CD8-positive, alpha-beta memory T cell (primary cell): ENCODE measurements at regions not wholly inside any gene's neighbourhood (a gene's known extent, or its start where the extent isn't known, plus 50 kb on each side); places are given as distances from the start of the nearest gene placed in this dataset.

Experiments
- CTCF ChIA-PET: fragments of 350-600 bp; sonication (Branson Sonifier 250); formaldehyde crosslinking; loops from one replicate; lab custom pipeline; 2021; ENCODE audit warnings: antibody characterized with exemption; lab: Charles Lee
- POLR2A ChIA-PET: fragments of 350-600 bp; sonication (Branson Sonifier 250); formaldehyde crosslinking; loops from one replicate; lab custom pipeline; 2021; ENCODE audit warnings: antibody characterized with exemption; lab: Charles Lee
- DNase-seq, 5 donors: peaks; one replicate each; pipeline versions ENCODE4 v3.0.0 to v3.0.0-alpha.2; 2020 to 2022; ENCODE audit warnings: mixed read lengths in 1 of 5
- H3K27ac ChIP-seq: one replicate; pipeline ENCODE4 v1.7.0; 2013; ENCODE audit warnings: low read depth, mild to moderate bottlenecking, low read length, moderate library complexity
- H3K27me3 ChIP-seq: 2 replicates; pipeline ENCODE4 v1.7.0; 2013; ENCODE audit warnings: low read length, mild to moderate bottlenecking; ENCODE audit not compliant: insufficient read depth, poor library complexity, severe bottlenecking
- H3K36me3 ChIP-seq: 2 replicates; pipeline ENCODE4 v1.7.0; 2013; ENCODE audit warnings: mild to moderate bottlenecking, low read length, moderate library complexity; ENCODE audit not compliant: insufficient read depth
- H3K4me1 ChIP-seq: 2 replicates; pipeline ENCODE4 v1.7.0; 2013; ENCODE audit warnings: mild to moderate bottlenecking, low read length, moderate library complexity; ENCODE audit not compliant: insufficient read depth
- H3K4me3 ChIP-seq: 2 replicates; pipeline ENCODE4 v1.7.0; 2013; ENCODE audit warnings: mild to moderate bottlenecking, low read length
- H3K9me3 ChIP-seq: 2 replicates; pipeline ENCODE4 v1.7.0; 2013; ENCODE audit warnings: mild to moderate bottlenecking, low read length
- H3K27ac Mint-ChIP-seq, 8 donors: one replicate each; pipeline ENCODE4 v1.8.0; 2020 to 2021; ENCODE audit warnings: mixed read lengths in 8 of 8, mild to moderate bottlenecking in 6 of 8, inconsistent platforms in 3 of 8, moderate library complexity in 3 of 8
- H3K27me3 Mint-ChIP-seq, 2 donors: one replicate each; pipeline ENCODE4 v1.8.0; 2020 to 2021; ENCODE audit warnings: mixed read lengths in 2 of 2, mild to moderate bottlenecking in 1 of 2, moderate library complexity in 1 of 2
- H3K36me3 Mint-ChIP-seq, 3 donors: one replicate each; pipeline ENCODE4 v1.8.0; 2020 to 2021; ENCODE audit warnings: mixed read lengths in 3 of 3, inconsistent platforms in 1 of 3, mild to moderate bottlenecking in 1 of 3
- H3K4me1 Mint-ChIP-seq, 3 donors: one replicate each; pipeline ENCODE4 v1.8.0; 2020 to 2021; ENCODE audit warnings: mixed read lengths in 3 of 3, inconsistent platforms in 1 of 3, mild to moderate bottlenecking in 1 of 3
- H3K4me3 Mint-ChIP-seq, 7 donors: one replicate each; pipeline ENCODE4 v1.8.0; 2020 to 2021; ENCODE audit warnings: mixed read lengths in 7 of 7, mild to moderate bottlenecking in 6 of 7, moderate library complexity in 4 of 7, inconsistent platforms in 2 of 7
- H3K9me3 Mint-ChIP-seq, 5 donors: one replicate each; pipeline ENCODE4 v1.8.0; 2020 to 2022; ENCODE audit warnings: mixed read lengths in 5 of 5, mild to moderate bottlenecking in 3 of 5, moderate library complexity in 2 of 5, inconsistent platforms in 1 of 5

GRCh38 chr3:82883072-82883471 is 1121.6 kb upstream of the GBE1 start:
- Mint-ChIP-seq H3K27ac (no peak overlapping the region), H3K36me3 (no peaks in the 10 kb centered on the region), H3K9me3 (peaks cover 11 to 26% (median 15%) of the 10 kb centered on the region in 5 donors), H3K4me1 (no peaks in the 10 kb centered on the region), H3K27me3 (no peaks in the 10 kb centered on the region), H3K4me3 (no peak overlapping the region)
- Histone ChIP-seq H3K4me3 (no peak overlapping the region), H3K4me1 (no peaks in the 10 kb centered on the region), H3K9me3 (no peaks in the 10 kb centered on the region), H3K27ac (no peak overlapping the region), H3K36me3 (no peaks in the 10 kb centered on the region), H3K27me3 (no peaks in the 10 kb centered on the region)
- POLR2A ChIA-PET, result no interaction called here
- CTCF ChIA-PET, result no interaction called here
- no peak for DNase-seq

DNA sequence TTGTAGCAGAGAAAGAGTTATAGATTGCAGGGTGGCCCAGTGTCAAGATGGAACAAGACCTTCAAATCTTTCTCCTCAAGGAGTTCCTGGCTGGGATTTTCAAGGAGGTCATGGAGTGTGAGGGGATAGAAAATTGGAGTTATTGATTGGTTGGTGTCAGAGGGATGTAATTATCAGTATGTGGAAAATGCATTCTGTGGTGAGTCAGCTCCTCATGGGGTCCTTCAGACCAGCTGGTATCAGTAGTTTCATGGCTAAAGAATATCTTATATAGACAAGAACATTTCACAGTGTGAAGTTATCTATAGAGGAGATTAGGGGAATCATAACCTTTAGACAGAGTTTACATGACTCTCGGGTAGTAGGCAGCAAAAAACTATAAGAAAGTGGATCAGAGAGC is 1114.0 kb upstream of the GBE1 start:
- no peaks in the 10 kb centered on the region for H3K9me3 ChIP-seq
- POLR2A ChIA-PET, result no interaction called here
- H3K36me3 ChIP-seq, result no peaks in the 10 kb centered on the region
- no peak overlapping the region for H3K27ac ChIP-seq
- Mint-ChIP-seq H3K4me3 (no peak overlapping the region), H3K9me3 (peaks cover 0 to 20% (median 6%) of the 10 kb centered on the region in 5 donors), H3K27me3 (no peaks in the 10 kb centered on the region), H3K27ac (no peak overlapping the region), H3K4me1 (no peaks in the 10 kb centered on the region), H3K36me3 (no peaks in the 10 kb centered on the region)
- H3K4me1 ChIP-seq, result no peaks in the 10 kb centered on the region
- DNase-seq, result no peak
- CTCF ChIA-PET, result no interaction called here
- no peaks in the 10 kb centered on the region for H3K27me3 ChIP-seq
- H3K4me3 ChIP-seq, result no peak overlapping the region

GRCh38 chr3:82839871-82840270 is 1078.4 kb upstream of the GBE1 start:
- Histone ChIP-seq H3K4me1 (no peaks in the 10 kb centered on the region), H3K36me3 (no peaks in the 10 kb centered on the region), H3K4me3 (no peak overlapping the region), H3K27ac (no peak overlapping the region), H3K27me3 (no peaks in the 10 kb centered on the region), H3K9me3 (no peaks in the 10 kb centered on the region)
- Mint-ChIP-seq H3K27ac (no peak overlapping the region), H3K27me3 (no peaks in the 10 kb centered on the region), H3K9me3 (peaks cover 4 to 29% (median 22%) of the 10 kb centered on the region in 5 donors), H3K36me3 (no peaks in the 10 kb centered on the region), H3K4me3 (no peak overlapping the region), H3K4me1 (no peaks in the 10 kb centered on the region)
- CTCF ChIA-PET, result interaction anchor here (1.1 kb wide), 1 partner anchor 13 kb away, joined by 3 read pairs; no protein-coding TSS in a partner anchor
- DNase-seq, result no peak
- POLR2A ChIA-PET, result no interaction called here

- Histone ChIP-seq H3K9me3 (no peaks in the 10 kb centered on the region), H3K36me3 (no peaks in the 10 kb centered on the region), H3K27ac (no peak overlapping the region), H3K27me3 (no peaks in the 10 kb centered on the region), H3K4me1 (no peaks in the 10 kb centered on the region), H3K4me3 (no peak overlapping the region)
- POLR2A ChIA-PET, result no interaction called here
- DNase-seq, result no peak
- Mint-ChIP-seq H3K27me3 (no peaks in the 10 kb centered on the region), H3K36me3 (no peaks in the 10 kb centered on the region), H3K9me3 (peaks cover 2 to 27% (median 8%) of the 10 kb centered on the region in 5 donors), H3K4me1 (no peaks in the 10 kb centered on the region), H3K4me3 (no peak overlapping the region), H3K27ac (no peak overlapping the region)
- CTCF ChIA-PET, result no interaction called here
Observed at GRCh38 chr3:82834098-82834497, 1072.7 kb upstream of the GBE1 start.

GRCh38 chr3:82824491-82824890 is 1063.0 kb upstream of the GBE1 start:
- Histone ChIP-seq H3K27ac (no peak overlapping the region), H3K27me3 (no peaks in the 10 kb centered on the region), H3K9me3 (no peaks in the 10 kb centered on the region), H3K4me3 (no peak overlapping the region), H3K4me1 (no peaks in the 10 kb centered on the region), H3K36me3 (no peaks in the 10 kb centered on the region)
- CTCF ChIA-PET, result no interaction called here
- POLR2A ChIA-PET, result no interaction called here
- no peak for DNase-seq
- Mint-ChIP-seq H3K27me3 (no peaks in the 10 kb centered on the region), H3K4me3 (no peak overlapping the region), H3K4me1 (no peaks in the 10 kb centered on the region), H3K9me3 (peaks cover 2 to 16% (median 7%) of the 10 kb centered on the region in 5 donors), H3K27ac (no peak overlapping the region), H3K36me3 (no peaks in the 10 kb centered on the region)

GRCh38 chr3:82816086-82816485 is 1054.6 kb upstream of the GBE1 start:
- Mint-ChIP-seq H3K4me1 (no peaks in the 10 kb centered on the region), H3K27me3 (no peaks in the 10 kb centered on the region), H3K4me3 (no peak overlapping the region), H3K27ac (no peak overlapping the region), H3K36me3 (no peaks in the 10 kb centered on the region), H3K9me3 (peaks cover 11 to 24% (median 22%) of the 10 kb centered on the region in 5 donors)
- H3K36me3 ChIP-seq, result no peaks in the 10 kb centered on the region
- H3K27me3 ChIP-seq, result no peaks in the 10 kb centered on the region
- no peaks in the 10 kb centered on the region for H3K9me3 ChIP-seq
- H3K4me3 ChIP-seq, result no peak overlapping the region
- no peak for DNase-seq
- POLR2A ChIA-PET, result no interaction called here
- no peaks in the 10 kb centered on the region for H3K4me1 ChIP-seq
- no peak overlapping the region for H3K27ac ChIP-seq
- CTCF ChIA-PET, result no interaction called here

GRCh38 chr3:82815417-82816058 is 1054.1 kb upstream of the GBE1 start:
- H3K9me3 ChIP-seq, result no peaks in the 10 kb centered on the region
- Mint-ChIP-seq H3K27me3 (no peaks in the 10 kb centered on the region), H3K36me3 (no peaks in the 10 kb centered on the region), H3K4me3 (no peak overlapping the region), H3K4me1 (no peaks in the 10 kb centered on the region), H3K27ac (no peak overlapping the region), H3K9me3 (peaks cover 9 to 22% (median 22%) of the 10 kb centered on the region in 5 donors)
- no peak overlapping the region for H3K4me3 ChIP-seq
- no peaks in the 10 kb centered on the region for H3K4me1 ChIP-seq
- ChIA-PET CTCF (no interaction called here), POLR2A (no interaction called here)
- no peak overlapping the region for H3K27ac ChIP-seq
- H3K27me3 ChIP-seq, result no peaks in the 10 kb centered on the region
- DNase-seq, result no peak
- H3K36me3 ChIP-seq, result no peaks in the 10 kb centered on the region

DNA sequence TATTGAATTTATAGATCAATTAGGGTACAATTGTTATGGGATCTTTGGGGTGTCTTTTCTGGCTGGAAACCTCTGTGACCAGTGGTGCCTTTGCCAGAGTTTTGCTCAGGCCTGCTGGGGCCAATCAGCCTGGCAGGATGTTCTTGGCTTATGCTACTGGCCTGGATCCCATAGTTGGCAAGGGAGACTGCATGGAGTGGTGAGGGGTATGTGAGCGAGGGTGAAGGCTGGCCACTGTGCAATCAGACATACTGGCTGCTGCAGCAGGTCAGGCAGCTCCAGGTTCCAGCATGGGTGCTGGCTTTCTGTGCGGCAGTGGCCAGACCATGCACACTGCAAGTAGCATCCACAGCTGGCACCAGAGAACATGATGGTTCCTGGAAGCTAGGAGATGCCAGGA is 1053.2 kb upstream of the GBE1 start:
- no peaks in the 10 kb centered on the region for H3K36me3 Mint-ChIP-seq

More for the DNA sequence above, 1053.2 kb upstream of the GBE1 start:
- H3K4me3 Mint-ChIP-seq, result no peak overlapping the region
- no peak for DNase-seq
- no peak overlapping the region for H3K27ac Mint-ChIP-seq
- Histone ChIP-seq H3K4me1 (no peaks in the 10 kb centered on the region), H3K36me3 (no peaks in the 10 kb centered on the region), H3K27ac (no peak overlapping the region), H3K4me3 (no peak overlapping the region), H3K9me3 (no peaks in the 10 kb centered on the region), H3K27me3 (no peaks in the 10 kb centered on the region)
- POLR2A ChIA-PET, result no interaction called here
- CTCF ChIA-PET, result no interaction called here
- H3K4me1 Mint-ChIP-seq, result no peaks in the 10 kb centered on the region
- H3K9me3 Mint-ChIP-seq, result peaks cover 8 to 27% (median 23%) of the 10 kb centered on the region in 5 donors
- H3K27me3 Mint-ChIP-seq, result no peaks in the 10 kb centered on the region
